Kasumi-1 (cell line): ENCODE measurements at regions not wholly inside any gene's neighbourhood (a gene's known extent, or its start where the extent isn't known, plus 50 kb on each side); places are given as distances from the start of the nearest gene placed in this dataset.

Experiments used
- DNase-seq, 2 experiments: peaks; one replicate each; lab custom pipeline; 2025; lab: John Stamatoyannopoulos, UW

- no peak for DNase-seq
These were observed 703.5 kb downstream of the PDHA2 start for GRCh38 chr4:96543346-96543745.

GRCh38 chr4:96558466-96558865 is 718.6 kb downstream of the PDHA2 start:
- no peak for DNase-seq

GRCh38 chr4:96566755-96567154 is 726.9 kb downstream of the PDHA2 start:
- DNase-seq: no peak

- DNase-seq: no peak
These were observed 745.4 kb downstream of the PDHA2 start for GRCh38 chr4:96585304-96585703.

GRCh38 chr4:96593422-96593821 is 753.5 kb downstream of the PDHA2 start:
- DNase-seq: no peak

- no peak for DNase-seq
These were observed 758.6 kb downstream of the PDHA2 start for GRCh38 chr4:96598465-96598864.

DNA sequence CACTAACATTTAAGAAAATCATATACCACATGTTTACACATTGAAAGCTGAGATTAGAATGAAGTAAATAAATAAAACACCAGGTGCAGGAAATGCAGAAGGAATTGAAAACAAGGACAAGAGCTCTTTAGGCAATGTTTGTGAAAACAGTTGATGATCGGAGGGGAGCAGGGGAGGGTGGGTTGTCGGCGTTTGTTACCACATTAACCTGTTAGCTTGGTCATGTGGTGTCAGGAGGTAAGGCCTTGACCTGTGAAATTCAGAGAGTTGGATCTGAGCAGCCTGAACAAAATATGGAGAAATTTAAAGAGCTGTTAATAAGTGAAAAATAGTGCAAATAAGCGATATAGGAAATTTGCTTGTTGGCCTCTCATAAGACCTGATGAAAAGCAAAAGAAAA is 759.9 kb downstream of the PDHA2 start:
- DNase-seq: no peak

- DNase-seq: no peak
These were observed 762.8 kb downstream of the PDHA2 start for GRCh38 chr4:96602661-96603060.

DNA sequence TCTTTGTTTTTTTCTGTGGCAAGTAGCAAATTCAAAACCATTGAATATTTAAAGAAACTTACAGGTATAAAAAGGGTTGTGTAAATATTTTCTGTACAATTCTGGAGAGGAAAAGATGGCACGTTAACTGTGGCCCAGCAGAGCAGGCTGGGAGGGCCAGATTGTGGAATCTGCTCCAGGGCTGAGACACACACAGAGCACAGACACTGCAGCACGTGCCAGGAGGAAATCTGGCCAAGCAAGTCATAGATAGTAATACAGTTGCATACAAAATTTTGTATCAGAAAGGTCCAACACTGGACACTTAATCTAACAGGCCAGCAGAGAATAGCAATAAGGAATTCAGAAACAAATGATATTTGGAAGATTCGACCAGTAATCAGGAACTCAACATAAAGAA is 763.7 kb downstream of the PDHA2 start:
- DNase-seq: no peak

DNA sequence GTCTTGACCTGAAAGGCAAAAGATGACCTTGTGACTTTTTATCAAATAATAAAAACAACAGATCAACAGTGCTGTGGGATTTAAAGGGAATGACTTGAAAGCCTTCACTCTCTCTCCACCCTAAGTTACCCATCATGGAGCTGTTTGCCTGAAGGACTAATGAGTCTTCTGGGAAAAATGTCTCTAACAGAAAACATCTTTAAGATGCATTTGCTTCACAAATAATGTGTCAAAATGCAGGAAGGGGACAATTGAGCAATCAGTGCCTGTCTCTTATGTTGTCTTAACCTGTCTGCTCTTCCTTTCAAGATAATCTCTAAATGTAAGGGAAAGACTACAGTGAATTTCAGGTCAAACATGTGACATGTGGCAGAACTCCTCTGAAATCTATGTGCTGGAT is 766.6 kb downstream of the PDHA2 start:
- DNase-seq: no peak

GRCh38 chr4:96626023-96626422 is 786.1 kb downstream of the PDHA2 start:
- no peak for DNase-seq

GRCh38 chr4:96630839-96631238 is 790.9 kb downstream of the PDHA2 start:
- no peak for DNase-seq

DNA sequence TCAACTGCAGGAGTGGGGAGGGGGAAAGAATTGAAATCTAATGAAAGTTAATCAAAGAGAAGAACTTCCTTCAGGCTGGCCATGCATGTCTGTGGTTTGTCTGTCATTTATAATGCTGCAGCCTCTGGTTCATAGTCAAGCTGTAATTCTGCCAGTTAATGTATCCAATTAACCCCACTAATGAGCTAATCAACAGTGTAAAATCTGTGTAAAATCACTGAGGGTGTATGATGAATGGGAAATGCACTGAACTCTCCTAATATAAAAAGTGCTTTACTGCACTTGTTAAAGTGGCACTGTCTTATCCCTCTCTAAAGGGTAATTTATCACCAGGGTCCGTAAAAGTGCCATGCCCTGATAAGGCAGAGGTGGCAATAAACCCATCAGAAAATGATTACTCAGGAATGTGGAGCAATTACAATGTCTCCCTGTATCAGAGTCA is 798.1 kb downstream of the PDHA2 start:
- no peak for DNase-seq

GRCh38 chr4:96639932-96640331 is 800.0 kb downstream of the PDHA2 start:
- DNase-seq: no peak

GRCh38 chr4:96642490-96642889 is 802.6 kb downstream of the PDHA2 start:
- DNase-seq: no peak

- DNase-seq: no peak
These were observed 806.3 kb downstream of the PDHA2 start for GRCh38 chr4:96646146-96646545.

DNA sequence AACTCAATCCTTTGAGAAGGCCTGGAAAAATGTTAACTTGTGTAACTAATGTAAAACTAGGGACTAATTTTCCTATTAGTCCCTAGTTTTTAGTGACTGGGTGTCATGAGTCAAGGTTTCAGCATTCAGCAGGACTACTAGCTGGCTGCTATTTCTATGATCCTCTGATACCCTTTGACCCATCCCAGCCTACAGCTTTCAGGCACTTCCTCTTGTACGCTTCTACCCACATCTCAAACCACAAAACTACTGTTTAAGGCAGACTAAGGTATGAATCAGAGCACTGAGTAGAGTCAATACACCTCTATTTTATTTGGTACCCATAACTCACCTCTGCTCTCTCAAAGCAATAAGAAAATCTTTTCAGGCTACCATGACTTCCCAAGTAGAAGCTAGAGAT is 809.6 kb downstream of the PDHA2 start:
- peak; percentile 42 to 45 for DNase-seq

GRCh38 chr4:96652158-96652557 is 812.3 kb downstream of the PDHA2 start:
- DNase-seq: no peak

- DNase-seq: no peak
These were observed 812.9 kb downstream of the PDHA2 start for GRCh38 chr4:96652821-96653220.

DNA sequence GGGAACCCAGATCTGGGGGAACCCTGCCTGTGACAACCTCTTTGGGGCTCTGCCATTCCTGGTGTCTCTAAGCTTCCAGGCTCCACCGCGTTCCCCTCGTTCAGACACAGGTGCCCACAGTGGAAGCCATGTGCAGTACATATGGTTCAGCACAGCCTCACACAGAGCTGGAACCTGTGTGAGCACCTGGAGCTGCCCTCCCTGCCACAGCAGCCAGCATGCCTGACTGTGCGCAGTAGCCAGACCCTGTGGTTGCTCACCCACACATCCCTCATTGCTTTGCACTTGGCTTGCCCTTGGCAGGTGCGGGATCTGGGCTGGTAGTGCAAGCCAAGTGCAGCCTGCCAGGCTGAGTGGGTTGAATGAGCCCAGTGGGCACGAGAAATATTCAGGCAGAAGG is 814.2 kb downstream of the PDHA2 start:
- no peak for DNase-seq

GRCh38 chr4:96670381-96670780 is 830.5 kb downstream of the PDHA2 start:
- DNase-seq: no peak

GRCh38 chr4:96675416-96675815 is 835.5 kb downstream of the PDHA2 start:
- DNase-seq: no peak

GRCh38 chr4:96675896-96676295 is 836.0 kb downstream of the PDHA2 start:
- DNase-seq: no peak

- DNase-seq: no peak
These were observed 837.0 kb downstream of the PDHA2 start for GRCh38 chr4:96676754-96677435.
